GM23338 (cell line): ENCODE measurements at regions not wholly inside any gene's neighbourhood (a gene's known extent, or its start where the extent isn't known, plus 50 kb on each side); places are given as distances from the start of the nearest gene placed in this dataset.

Source experiments
- ATAC-seq: fragments of 200-7000 bp; cut with Tn5 transposase; 3 replicates; pipeline ENCODE4 v1.9.1; 2020
- DNase-seq: peaks from one replicate; pipeline ENCODE4 v3.0.0-alpha.2; 2015; ENCODE audit warnings: low spot score
- H2AFZ ChIP-seq: fragments of 200-600 bp; sonication (generic); 2 replicates; pipeline ENCODE4 v1.8.0; 2016; ENCODE audit warnings: antibody characterized with exemption, mild to moderate bottlenecking, moderate library complexity
- H3F3A ChIP-seq: fragments of 200-600 bp; sonication (generic); replicated peaks from 2 replicates; pipeline ENCODE4 v1.8.0; 2017; ENCODE audit warnings: antibody characterized with exemption, mixed run types, low read depth
- H3K27ac ChIP-seq: fragments of 200-600 bp; sonication (generic); 2 replicates; pipeline ENCODE4 v1.6.1; 2016; ENCODE audit warnings: low read depth
- H3K27me3 ChIP-seq: fragments of 200-600 bp; sonication (generic); 2 replicates; pipeline ENCODE4 v1.8.0; 2016; ENCODE audit warnings: mild to moderate bottlenecking, mixed run types, moderate library complexity; ENCODE audit not compliant: insufficient read depth
- H3K36me3 ChIP-seq: fragments of 200-600 bp; sonication (generic); 2 replicates; pipeline ENCODE4 v1.8.0; 2016; ENCODE audit warnings: mild to moderate bottlenecking; ENCODE audit not compliant: insufficient read depth
- H3K4me1 ChIP-seq: fragments of 200-600 bp; sonication (generic); 2 replicates; pipeline ENCODE4 v1.8.0; 2016; ENCODE audit warnings: mild to moderate bottlenecking, moderate library complexity; ENCODE audit not compliant: insufficient read depth
- H3K4me2 ChIP-seq: fragments of 200-600 bp; sonication (generic); 2 replicates; pipeline ENCODE4 v1.7.1; 2017; ENCODE audit warnings: mixed run types
- H3K4me3 ChIP-seq: fragments of 200-600 bp; sonication (generic); 2 replicates; pipeline ENCODE4 v1.6.1; 2016; ENCODE audit warnings: mixed run types
- H3K79me2 ChIP-seq: fragments of 200-600 bp; sonication (generic); replicated peaks from 2 replicates; pipeline ENCODE4 v1.8.0; 2017; ENCODE audit warnings: mild to moderate bottlenecking; ENCODE audit not compliant: insufficient read depth
- H3K9me2 ChIP-seq: fragments of 200-600 bp; sonication (generic); 2 replicates; pipeline ENCODE4 v1.8.0; 2017; ENCODE audit not compliant: insufficient read depth
- H4K20me1 ChIP-seq: fragments of 200-600 bp; sonication (generic); replicated peaks from 2 replicates; pipeline ENCODE4 v1.8.0; 2017; ENCODE audit warnings: mild to moderate bottlenecking; ENCODE audit not compliant: insufficient read depth
- H3K27ac Mint-ChIP-seq: 2 replicates; pipeline ENCODE4 v1.8.0; 2020; ENCODE audit warnings: inconsistent platforms, mild to moderate bottlenecking, moderate library complexity, mixed read lengths
- H3K27me3 Mint-ChIP-seq: 3 replicates; pipeline ENCODE4 v1.8.0; 2022; ENCODE audit warnings: low read depth, mild to moderate bottlenecking, moderate library complexity, mixed read lengths, inconsistent platforms; ENCODE audit not compliant: insufficient read depth, poor library complexity
- H3K36me3 Mint-ChIP-seq: 3 replicates; pipeline ENCODE4 v1.8.0; 2021; ENCODE audit warnings: low read depth, mild to moderate bottlenecking, inconsistent platforms, moderate library complexity, mixed read lengths
- H3K4me1 Mint-ChIP-seq: 3 replicates; pipeline ENCODE4 v1.8.0; 2020; ENCODE audit warnings: mild to moderate bottlenecking, inconsistent platforms, mixed read lengths
- H3K4me3 Mint-ChIP-seq: 3 replicates; pipeline ENCODE4 v1.8.0; 2021; ENCODE audit warnings: moderate library complexity, mild to moderate bottlenecking, inconsistent platforms, mixed read lengths
- H3K9me3 Mint-ChIP-seq: 3 replicates; pipeline ENCODE4 v1.8.0; 2020; ENCODE audit warnings: moderate library complexity, mild to moderate bottlenecking, inconsistent platforms, mixed read lengths
- CREB1 ChIP-seq: fragments of 250-450 bp; sonication (Bioruptor Pico); IDR thresholded peaks from 2 replicates; pipeline ENCODE4 v1.5.0; 2020; ENCODE audit warnings: low read depth, mild to moderate bottlenecking, moderate library complexity
- ETS1 ChIP-seq: IDR thresholded peaks from 2 replicates; pipeline ENCODE4 v1.6.1; 2016; ENCODE audit warnings: antibody characterized with exemption
- EZH2phosphoT487 ChIP-seq: fragments of 200-600 bp; sonication (generic); IDR thresholded peaks from one replicate; pipeline ENCODE4 v1.8.1; 2018; ENCODE audit warnings: antibody characterized with exemption; ENCODE audit not compliant: unreplicated experiment
- JUNB ChIP-seq: IDR thresholded peaks from one replicate; pipeline ENCODE4 v1.6.1; 2016; ENCODE audit warnings: antibody characterized with exemption; ENCODE audit not compliant: unreplicated experiment
- NANOG ChIP-seq: IDR thresholded peaks from 2 replicates; pipeline ENCODE4 v1.6.1; 2016; ENCODE audit warnings: antibody characterized with exemption, borderline replicate concordance
- REST ChIP-seq: IDR thresholded peaks from one replicate; pipeline ENCODE4 v1.6.1; 2018; ENCODE audit warnings: antibody characterized with exemption; ENCODE audit not compliant: unreplicated experiment
- STAT1 ChIP-seq: IDR thresholded peaks from one replicate; pipeline ENCODE4 v1.6.1; 2016; ENCODE audit warnings: antibody characterized with exemption; ENCODE audit not compliant: unreplicated experiment
- ZNF114 ChIP-seq: fragments of 250-450 bp; sonication (Bioruptor Pico); IDR thresholded peaks from 2 replicates; pipeline ENCODE4 v1.5.0; 2020; ENCODE audit warnings: mild to moderate bottlenecking, moderate library complexity
- ZNF331 ChIP-seq: fragments of 250-450 bp; sonication (Bioruptor Pico); IDR thresholded peaks from 2 replicates; pipeline ENCODE4 v1.5.0; 2020; ENCODE audit warnings: low read depth, mild to moderate bottlenecking, moderate library complexity

GRCh38 chr6:67748521-67748920, 886.6 kb upstream of the ADGRB3 start:
- no peak for ATAC-seq
- no peaks in the 10 kb centered on the region for H3K36me3 Mint-ChIP-seq

GRCh38 chr6:67736816-67737215, 898.3 kb upstream of the ADGRB3 start:
- peaks cover 15% of the 10 kb centered on the region for H3K9me3 Mint-ChIP-seq
- no peaks in the 10 kb centered on the region for H3K79me2 ChIP-seq
- TF ChIP-seq JUNB = no peak
- TF ChIP-seq CREB1 (CRISPR knock-in tag) = no peak
- TF ChIP-seq STAT1 = no peak

More at GRCh38 chr6:67748521-67748920, 886.6 kb upstream of the ADGRB3 start:
- no peaks in the 10 kb centered on the region for H3K27me3 Mint-ChIP-seq
- Histone ChIP-seq H3F3A (no peaks in the 10 kb centered on the region), H3K4me1 (no peaks in the 10 kb centered on the region), H4K20me1 (no peaks in the 10 kb centered on the region), H3K79me2 (no peaks in the 10 kb centered on the region), H3K27me3 (no peaks in the 10 kb centered on the region), H3K4me3 (no peak overlapping the region), H2AFZ (no peak overlapping the region), H3K27ac (no peak overlapping the region), H3K36me3 (no peaks in the 10 kb centered on the region), H3K9me2 (no peaks in the 10 kb centered on the region), H3K4me2 (no peak overlapping the region)
- no peak overlapping the region for H3K4me3 Mint-ChIP-seq
- H3K9me3 Mint-ChIP-seq = no peaks in the 10 kb centered on the region
- DNase-seq = no peak
- no peaks in the 10 kb centered on the region for H3K4me1 Mint-ChIP-seq
- no peak overlapping the region for H3K27ac Mint-ChIP-seq
- no peak for TF ChIP-seq ETS1
- TF ChIP-seq NANOG = no peak
- no peak for TF ChIP-seq JUNB
- no peak for TF ChIP-seq ZNF331 (CRISPR knock-in tag)
- TF ChIP-seq REST = no peak
- no peak for TF ChIP-seq ZNF114
- no peak for TF ChIP-seq EZH2phosphoT487
- TF ChIP-seq STAT1 = no peak

More at GRCh38 chr6:67736816-67737215, 898.3 kb upstream of the ADGRB3 start:
- no peak overlapping the region for H3K27ac ChIP-seq
- H3K4me1 ChIP-seq = no peaks in the 10 kb centered on the region
- H3K9me2 ChIP-seq = peaks cover 7% of the 10 kb centered on the region; the same call in 1 of the 2 replicates
- H3K27me3 Mint-ChIP-seq = no peaks in the 10 kb centered on the region
- H3K36me3 Mint-ChIP-seq = peaks cover 19% of the 10 kb centered on the region; the same call in 2 of the 3 replicates
- DNase-seq = no peak
- H4K20me1 ChIP-seq = no peaks in the 10 kb centered on the region
- no peaks in the 10 kb centered on the region for H3F3A ChIP-seq
- H3K4me2 ChIP-seq = no peak overlapping the region
- H3K4me3 ChIP-seq = no peak overlapping the region
- H3K4me3 Mint-ChIP-seq = no peak overlapping the region
- H3K27ac Mint-ChIP-seq = no peak overlapping the region
- H3K4me1 Mint-ChIP-seq = no peaks in the 10 kb centered on the region
- H3K36me3 ChIP-seq = no peaks in the 10 kb centered on the region
- no peaks in the 10 kb centered on the region for H3K27me3 ChIP-seq
- ATAC-seq = no peak
- H2AFZ ChIP-seq = no peak overlapping the region
